Natural killer cell (primary cell): ENCODE measurements at regions not wholly inside any gene's neighbourhood (a gene's known extent, or its start where the extent isn't known, plus 50 kb on each side); places are given as distances from the start of the nearest gene placed in this dataset.

ENCODE experiments used
- ATAC-seq, 3 donors: fragments of 150-1000 bp in 2 of 3; fragments of 200-7000 bp in 1 of 3; cut with Tn5 transposase; 1 replicate in 1 of 3; 2 replicates in 2 of 3; pipeline ENCODE4 v1.10.0; 2021; ENCODE audit warnings: mild to moderate bottlenecking in 2 of 3, moderate library complexity in 2 of 3
- DNase-seq, 2 donors: peaks; one replicate each; pipeline versions ENCODE4 v3.0.0 to v3.0.0-alpha.2; 2013 to 2021; ENCODE audit warnings: mixed read lengths in 1 of 2
- H3K27ac ChIP-seq: one replicate; pipeline ENCODE4 v1.5.1; 2013; ENCODE audit warnings: mild to moderate bottlenecking, low read length
- H3K27me3 ChIP-seq: one replicate; pipeline ENCODE4 v1.6.1; 2013; ENCODE audit warnings: low read length; ENCODE audit not compliant: control insufficient read depth, insufficient read depth
- H3K36me3 ChIP-seq: one replicate; pipeline ENCODE4 v1.6.1; 2013; ENCODE audit warnings: low read length; ENCODE audit not compliant: control insufficient read depth, insufficient read depth
- H3K4me1 ChIP-seq: one replicate; pipeline ENCODE4 v1.6.1; 2013; ENCODE audit warnings: low read length; ENCODE audit not compliant: control insufficient read depth, insufficient read depth
- H3K4me3 ChIP-seq: one replicate; pipeline ENCODE4 v1.5.1; 2013; ENCODE audit warnings: low read length
- H3K9me3 ChIP-seq: one replicate; pipeline ENCODE4 v1.6.1; 2013; ENCODE audit warnings: low read length; ENCODE audit not compliant: control insufficient read depth, insufficient read depth
- H3K27ac Mint-ChIP-seq, 2 donors: one replicate each; pipeline ENCODE4 v1.8.0; 2022; ENCODE audit warnings: mild to moderate bottlenecking in 2 of 2, mixed read lengths in 2 of 2, moderate library complexity in 1 of 2
- H3K27me3 Mint-ChIP-seq, 2 donors: one replicate each; pipeline ENCODE4 v1.8.0; 2022; ENCODE audit warnings: low read depth in 2 of 2, mixed read lengths in 2 of 2
- H3K36me3 Mint-ChIP-seq: one replicate; pipeline ENCODE4 v1.8.0; 2022; ENCODE audit warnings: mixed read lengths
- H3K4me1 Mint-ChIP-seq, 2 donors: one replicate each; pipeline ENCODE4 v1.8.0; 2022; ENCODE audit warnings: mixed read lengths in 2 of 2
- H3K4me3 Mint-ChIP-seq: one replicate; pipeline ENCODE4 v1.8.0; 2022; ENCODE audit warnings: mild to moderate bottlenecking, moderate library complexity, mixed read lengths
- H3K9me3 Mint-ChIP-seq, 2 donors: one replicate each; pipeline ENCODE4 v1.8.0; 2022; ENCODE audit warnings: mixed read lengths in 2 of 2
- CTCF ChIP-seq: fragments of 200-600 bp; IDR thresholded peaks from one replicate; pipeline ENCODE4 v1.8.0; 2022; ENCODE audit warnings: antibody characterized with exemption
- WGBS: methylation state at CpG from one replicate; pipeline ENCODE4 v1.1.7; 2013; ENCODE audit warnings: missing lambda C conversion rate; ENCODE audit not compliant: insufficient coverage; 5-methylcytosine and 5-hydroxymethylcytosine counted together
- intact Hi-C: fragments of 100-400 bp; cut with micrococcal nuclease; formaldehyde crosslinking; loops from one replicate; pipeline ENCODE4 v1.14.2; 2022

GRCh38 chr1:88472714-88473113 is 211.4 kb upstream of the PKN2 start:
- ATAC-seq (no peak), DNase-seq (no peak)
- TF ChIP-seq CTCF = no peak
- Histone ChIP-seq H3K27me3 (no peaks in the 10 kb centered on the region), H3K4me3 (no peak overlapping the region), H3K9me3 (no peaks in the 10 kb centered on the region), H3K4me1 (no peaks in the 10 kb centered on the region), H3K36me3 (no peaks in the 10 kb centered on the region), H3K27ac (no peak overlapping the region)
- Mint-ChIP-seq H3K27me3 (peaks cover 0 to 1% of the 10 kb centered on the region in 2 donors), H3K36me3 (no peaks in the 10 kb centered on the region), H3K27ac (no peak overlapping the region), H3K9me3 (peaks cover 0 to 2% of the 10 kb centered on the region in 2 donors), H3K4me1 (no peaks in the 10 kb centered on the region), H3K4me3 (no peak overlapping the region)
- intact Hi-C loops = no loop called here
- WGBS = no CpG with 5 or more reads among the region's 1 CpG

- Histone ChIP-seq H3K36me3 (no peaks in the 10 kb centered on the region), H3K9me3 (no peaks in the 10 kb centered on the region), H3K27me3 (no peaks in the 10 kb centered on the region), H3K4me1 (no peaks in the 10 kb centered on the region), H3K27ac (no peak overlapping the region), H3K4me3 (no peak overlapping the region)
- no peaks in the 10 kb centered on the region for H3K36me3 Mint-ChIP-seq
- H3K4me3 Mint-ChIP-seq = no peak overlapping the region
- ATAC-seq = no peak
- TF ChIP-seq CTCF = no peak
- intact Hi-C loops = no loop called here
- H3K27ac Mint-ChIP-seq = no peak overlapping the region
- DNase-seq = no peak
- peaks cover 0 to 2% of the 10 kb centered on the region in 2 donors for H3K9me3 Mint-ChIP-seq
- 92% methylated on average over 1 of the region's 1 CpG for WGBS
- peaks cover 0 to 2% of the 10 kb centered on the region in 2 donors for H3K27me3 Mint-ChIP-seq
- H3K4me1 Mint-ChIP-seq = no peaks in the 10 kb centered on the region
Measured at GRCh38 chr1:88474555-88475304, 209.3 kb upstream of the PKN2 start.

- 100% methylated on average over 2 of the region's 4 CpGs for WGBS
- H3K27ac Mint-ChIP-seq = no peak overlapping the region
- H3K36me3 Mint-ChIP-seq = no peaks in the 10 kb centered on the region
Measured at GRCh38 chr1:88484881-88485280, 199.2 kb upstream of the PKN2 start.

More at GRCh38 chr1:88484881-88485280, 199.2 kb upstream of the PKN2 start:
- Histone ChIP-seq H3K4me1 (no peaks in the 10 kb centered on the region), H3K27ac (no peak overlapping the region), H3K27me3 (no peaks in the 10 kb centered on the region), H3K4me3 (no peak overlapping the region), H3K9me3 (no peaks in the 10 kb centered on the region), H3K36me3 (no peaks in the 10 kb centered on the region)
- Mint-ChIP-seq H3K9me3 (peaks cover 0 to 8% of the 10 kb centered on the region in 2 donors), H3K4me1 (no peaks in the 10 kb centered on the region), H3K4me3 (no peak overlapping the region), H3K27me3 (peaks cover 0 to 5% of the 10 kb centered on the region in 2 donors)
- DNase-seq (no peak), ATAC-seq (no peak)
- intact Hi-C loops = no loop called here
- TF ChIP-seq CTCF = no peak
